Thyroid gland (tissue), 4 donors: ENCODE measurements at regions not wholly inside any gene's neighbourhood (a gene's known extent, or its start where the extent isn't known, plus 50 kb on each side); places are given as distances from the start of the nearest gene placed in this dataset.

Source experiments
- DNase-seq, 2 donors: peaks; one replicate each; pipeline ENCODE4 v3.0.0-alpha.2; 2019
- H3K27ac ChIP-seq, 3 donors: fragments of 200-600 bp; sonication (generic); 1 replicate in 2 of 3; 2 replicates in 1 of 3; pipeline ENCODE4 v1.5.1; 2016 to 2019; ENCODE audit warnings: mild to moderate bottlenecking in 1 of 3, moderate library complexity in 1 of 3
- H3K27me3 ChIP-seq: fragments of 200-600 bp; sonication (generic); one replicate; pipeline ENCODE4 v1.5.1; 2019
- H3K36me3 ChIP-seq, 2 donors: fragments of 200-600 bp; sonication (generic); one replicate each; pipeline ENCODE4 v1.5.1; 2016 to 2019
- H3K4me1 ChIP-seq, 2 donors: fragments of 200-600 bp; sonication (generic); one replicate each; pipeline ENCODE4 v1.5.1; 2017 to 2019
- H3K4me3 ChIP-seq, 3 donors: fragments of 200-600 bp; sonication (generic); replicated peaks in 1 of 3; 1 replicate in 2 of 3; 2 replicates in 1 of 3; pipeline ENCODE4 v1.5.1; 2016; ENCODE audit warnings: mild to moderate bottlenecking in 1 of 3
- H3K9me3 ChIP-seq: fragments of 200-600 bp; sonication (generic); one replicate; pipeline ENCODE4 v1.5.1; 2017
- POLR2A ChIP-seq, 2 donors: fragments of 450-650 bp; IDR thresholded peaks; one replicate each; pipeline ENCODE4 v1.6.1; 2017; ENCODE audit warnings: antibody characterized with exemption in 2 of 2, mild to moderate bottlenecking in 2 of 2, moderate library complexity in 1 of 2
- WGBS, 2 donors: methylation state at CpG; one replicate each; pipeline ENCODE4 v1.1.5; 2017; 5-methylcytosine and 5-hydroxymethylcytosine counted together
- intact Hi-C: fragments of 100-400 bp; cut with DNase I; formaldehyde crosslinking; loops from one replicate; pipeline ENCODE4 v1.15.1; 2023
- TF ChIP-seq, protein P1 (sequence below), 6 experiments: fragments of 200-600 bp in 3 of 6; fragments of 450-650 bp in 3 of 6; sonication (generic) in 3 of 6; IDR thresholded peaks; one replicate each; pipeline ENCODE4 v1.5.1; 2016 to 2019; ENCODE audit warnings: antibody characterized with exemption in 6 of 6, mild to moderate bottlenecking in 2 of 6, inconsistent platforms in 1 of 6, moderate library complexity in 1 of 6

DNA sequence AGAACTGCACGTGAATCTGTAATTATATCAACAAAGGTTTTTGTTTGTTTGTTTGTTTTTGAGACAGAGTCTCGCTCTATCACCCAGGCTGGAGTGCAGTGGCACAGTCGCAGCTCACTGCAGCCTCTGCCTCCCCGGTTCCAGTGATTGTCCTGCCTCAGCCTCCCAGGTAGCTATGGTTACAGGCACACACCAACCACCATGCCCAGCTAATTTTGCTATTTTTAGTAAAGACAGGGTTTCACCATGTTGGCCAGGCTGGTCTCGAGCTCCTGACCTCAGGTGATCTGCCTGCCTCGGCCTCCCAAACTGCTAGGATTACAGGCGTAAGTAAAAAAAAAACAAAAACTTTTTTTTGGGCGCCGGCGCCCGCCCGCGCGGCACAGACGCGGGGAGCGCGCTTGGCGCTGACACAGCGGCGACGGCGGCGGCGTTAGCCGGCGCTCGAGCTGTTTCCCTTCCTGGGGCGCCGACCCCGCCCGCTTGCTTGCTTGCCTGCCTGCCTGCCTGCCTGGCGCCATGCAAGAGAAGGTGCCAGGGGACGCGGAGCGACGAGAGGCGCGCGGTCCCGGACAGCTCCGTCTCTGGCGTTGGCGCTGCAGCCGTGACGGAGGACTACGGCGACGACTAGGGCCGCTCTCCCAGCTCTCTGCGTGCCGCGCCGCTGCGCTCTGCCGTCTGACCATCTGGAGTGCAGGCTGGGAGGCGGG is 171.4 kb upstream of the NUPR2 start:
- 5 to 6% methylated on average over 31 to 41 of the region's 57 CpGs for WGBS, 2 donors
- Histone ChIP-seq H3K27ac (peak overlapping the region; percentile 16 to 61 (median 47)), H3K27me3 (no peaks in the 10 kb centered on the region), H3K4me3 (peak overlapping the region in 1 of 3 donors; percentile 5), H3K9me3 (no peaks in the 10 kb centered on the region), H3K36me3 (no peaks in the 10 kb centered on the region), H3K4me1 (no peaks in the 10 kb centered on the region)
- TF ChIP-seq, protein P1, sequence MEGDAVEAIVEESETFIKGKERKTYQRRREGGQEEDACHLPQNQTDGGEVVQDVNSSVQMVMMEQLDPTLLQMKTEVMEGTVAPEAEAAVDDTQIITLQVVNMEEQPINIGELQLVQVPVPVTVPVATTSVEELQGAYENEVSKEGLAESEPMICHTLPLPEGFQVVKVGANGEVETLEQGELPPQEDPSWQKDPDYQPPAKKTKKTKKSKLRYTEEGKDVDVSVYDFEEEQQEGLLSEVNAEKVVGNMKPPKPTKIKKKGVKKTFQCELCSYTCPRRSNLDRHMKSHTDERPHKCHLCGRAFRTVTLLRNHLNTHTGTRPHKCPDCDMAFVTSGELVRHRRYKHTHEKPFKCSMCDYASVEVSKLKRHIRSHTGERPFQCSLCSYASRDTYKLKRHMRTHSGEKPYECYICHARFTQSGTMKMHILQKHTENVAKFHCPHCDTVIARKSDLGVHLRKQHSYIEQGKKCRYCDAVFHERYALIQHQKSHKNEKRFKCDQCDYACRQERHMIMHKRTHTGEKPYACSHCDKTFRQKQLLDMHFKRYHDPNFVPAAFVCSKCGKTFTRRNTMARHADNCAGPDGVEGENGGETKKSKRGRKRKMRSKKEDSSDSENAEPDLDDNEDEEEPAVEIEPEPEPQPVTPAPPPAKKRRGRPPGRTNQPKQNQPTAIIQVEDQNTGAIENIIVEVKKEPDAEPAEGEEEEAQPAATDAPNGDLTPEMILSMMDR (IDR thresholded peaks at IDR 0.05) = no peak
- no peak for TF ChIP-seq POLR2A (IDR thresholded peaks at IDR 0.05)
- DNase-seq = peak; percentile 84 to 90
- intact Hi-C loops = no loop called here

DNA sequence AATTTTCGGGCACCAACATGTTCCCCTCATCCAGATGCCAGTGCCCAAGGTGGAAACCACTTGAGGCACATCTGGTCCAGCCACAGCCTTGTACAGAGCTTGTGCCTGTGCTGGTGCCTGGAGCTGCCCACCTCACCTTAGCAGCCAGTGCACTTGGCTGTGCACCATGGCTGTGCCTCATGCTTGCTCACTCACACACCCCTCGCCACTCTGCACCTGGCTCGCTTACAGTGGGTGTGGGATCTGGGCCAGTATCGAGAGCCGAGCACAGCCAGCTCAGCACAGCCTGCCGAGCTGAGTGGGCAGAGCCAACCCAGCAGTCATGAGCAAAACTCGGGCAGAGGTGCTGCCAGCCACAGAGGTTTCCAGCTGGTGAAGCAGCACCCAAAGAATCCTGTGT is 139.9 kb upstream of the NUPR2 start:
- TF ChIP-seq, protein P1 (IDR thresholded peaks at IDR 0.05) = no peak
- TF ChIP-seq POLR2A (IDR thresholded peaks at IDR 0.05) = no peak
- Histone ChIP-seq H3K9me3 (no peaks in the 10 kb centered on the region), H3K27ac (no peak overlapping the region), H3K4me3 (no peak overlapping the region), H3K4me1 (no peaks in the 10 kb centered on the region), H3K36me3 (no peaks in the 10 kb centered on the region), H3K27me3 (no peaks in the 10 kb centered on the region)
- intact Hi-C loops = no loop called here
- peak in 1 of 2 donors; percentile 23 for DNase-seq
- 77 to 87% methylated on average over 6 to 7 of the region's 7 CpGs for WGBS, 2 donors

DNA sequence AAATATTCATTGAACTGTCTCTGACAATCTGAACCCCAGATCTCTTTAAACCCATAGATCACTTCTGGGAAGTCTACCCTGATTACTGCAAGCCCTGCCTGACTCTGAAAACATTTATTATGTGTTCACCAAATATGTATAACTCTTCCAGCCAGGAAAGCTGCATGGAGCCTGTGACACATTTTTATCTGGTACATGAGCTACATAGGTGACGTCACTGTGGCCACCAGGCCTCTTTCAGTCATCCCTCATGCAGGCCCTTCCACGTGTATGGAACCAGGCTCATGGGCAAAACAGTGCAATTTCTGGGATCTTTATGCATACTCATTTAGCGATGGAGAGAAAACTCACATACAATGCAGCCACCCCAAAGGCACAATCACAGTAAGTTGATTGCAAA is 133.9 kb upstream of the NUPR2 start:
- no peaks in the 10 kb centered on the region for H3K36me3 ChIP-seq
- H3K9me3 ChIP-seq = no peaks in the 10 kb centered on the region
- no peaks in the 10 kb centered on the region for H3K27me3 ChIP-seq
- H3K27ac ChIP-seq = no peak overlapping the region
- H3K4me3 ChIP-seq = no peak overlapping the region
- H3K4me1 ChIP-seq = no peaks in the 10 kb centered on the region
- DNase-seq = no peak
- intact Hi-C loops = no loop called here
- WGBS, 2 donors = 69 to 81% methylated on average over 3 of the region's 3 CpGs
- TF ChIP-seq, protein P1 (IDR thresholded peaks at IDR 0.05) = no peak
- TF ChIP-seq POLR2A (IDR thresholded peaks at IDR 0.05) = no peak

DNA sequence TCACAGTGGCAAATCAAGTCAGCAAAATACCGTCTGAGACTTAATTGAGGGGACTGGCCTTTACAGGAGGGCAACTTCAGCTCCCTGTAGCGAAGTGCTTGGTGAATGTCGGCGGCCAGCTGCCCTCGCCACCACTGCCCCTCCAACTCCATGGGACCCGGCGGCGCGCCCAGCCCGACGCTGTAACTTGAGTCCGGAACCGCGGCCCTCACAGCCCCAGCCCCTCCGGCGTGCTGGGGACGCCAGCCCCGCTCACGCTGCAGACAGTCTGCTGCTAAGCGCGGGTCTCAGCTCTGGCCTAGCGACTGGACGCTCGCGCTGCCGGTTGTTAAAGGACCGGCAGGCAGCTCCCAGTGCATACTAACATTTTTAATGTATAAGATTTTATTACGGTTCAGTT is 113.4 kb upstream of the NUPR2 start:
- no peaks in the 10 kb centered on the region for H3K4me1 ChIP-seq
- DNase-seq = no peak
- H3K4me3 ChIP-seq = no peak overlapping the region
- WGBS, 2 donors = 21 to 44% methylated on average over 28 of the region's 28 CpGs
- intact Hi-C loops = no loop called here
- no peaks in the 10 kb centered on the region for H3K27me3 ChIP-seq
- H3K9me3 ChIP-seq = no peaks in the 10 kb centered on the region
- H3K36me3 ChIP-seq = no peaks in the 10 kb centered on the region
- TF ChIP-seq, protein P1 (IDR thresholded peaks at IDR 0.05) = no peak
- TF ChIP-seq POLR2A (IDR thresholded peaks at IDR 0.05) = no peak
- H3K27ac ChIP-seq = no peak overlapping the region

GRCh38 chr7:56222866-56223265 is 106.6 kb upstream of the NUPR2 start:
- no peaks in the 10 kb centered on the region for H3K27me3 ChIP-seq
- no peak for DNase-seq
- intact Hi-C loops = no loop called here
- no peak overlapping the region for H3K27ac ChIP-seq
- no peaks in the 10 kb centered on the region for H3K9me3 ChIP-seq
- no peaks in the 10 kb centered on the region for H3K4me1 ChIP-seq
- 70 to 72% methylated on average over 6 of the region's 6 CpGs for WGBS, 2 donors
- no peaks in the 10 kb centered on the region for H3K36me3 ChIP-seq
- no peak overlapping the region for H3K4me3 ChIP-seq
- TF ChIP-seq POLR2A (IDR thresholded peaks at IDR 0.05) = no peak
- TF ChIP-seq, protein P1 (IDR thresholded peaks at IDR 0.05) = no peak
